ENCODE measurements at regions not wholly inside any gene's neighbourhood (a gene's known extent, or its start where the extent isn't known, plus 50 kb on each side); places are given as distances from the start of the nearest gene placed in this dataset.

DNA sequence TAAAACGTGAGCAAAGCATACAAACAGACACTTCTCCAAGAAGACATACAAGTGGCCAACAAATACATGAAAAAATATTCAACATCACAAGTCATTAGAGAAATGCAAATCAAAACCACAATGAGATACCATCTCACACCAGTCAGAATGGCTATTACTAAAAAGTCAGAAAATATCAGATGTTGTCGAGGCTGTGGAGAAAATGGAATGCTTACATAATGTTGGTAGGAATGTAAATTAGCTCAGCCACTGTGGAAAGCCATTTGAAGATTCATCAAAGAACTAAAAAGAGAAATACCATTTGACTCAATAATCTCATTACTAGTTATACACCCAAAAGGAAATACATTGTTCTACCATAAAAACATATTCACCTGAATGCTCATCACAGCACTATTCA is 825.7 kb downstream of the SUCLG1 start:
- H3K9me3 ChIP-seq (ENCODE audit: control insufficient read depth, low read depth, low read length) = no peaks in the 10 kb centered on the region
- H3K9ac ChIP-seq (ENCODE audit: control insufficient read depth, extremely low read depth, insufficient read depth, low read length) = no peak overlapping the region
- TF ChIP-seq EZH2 (IDR thresholded peaks at IDR 0.05; ENCODE audit: low read length) = no peak
- TF ChIP-seq, protein P1, sequence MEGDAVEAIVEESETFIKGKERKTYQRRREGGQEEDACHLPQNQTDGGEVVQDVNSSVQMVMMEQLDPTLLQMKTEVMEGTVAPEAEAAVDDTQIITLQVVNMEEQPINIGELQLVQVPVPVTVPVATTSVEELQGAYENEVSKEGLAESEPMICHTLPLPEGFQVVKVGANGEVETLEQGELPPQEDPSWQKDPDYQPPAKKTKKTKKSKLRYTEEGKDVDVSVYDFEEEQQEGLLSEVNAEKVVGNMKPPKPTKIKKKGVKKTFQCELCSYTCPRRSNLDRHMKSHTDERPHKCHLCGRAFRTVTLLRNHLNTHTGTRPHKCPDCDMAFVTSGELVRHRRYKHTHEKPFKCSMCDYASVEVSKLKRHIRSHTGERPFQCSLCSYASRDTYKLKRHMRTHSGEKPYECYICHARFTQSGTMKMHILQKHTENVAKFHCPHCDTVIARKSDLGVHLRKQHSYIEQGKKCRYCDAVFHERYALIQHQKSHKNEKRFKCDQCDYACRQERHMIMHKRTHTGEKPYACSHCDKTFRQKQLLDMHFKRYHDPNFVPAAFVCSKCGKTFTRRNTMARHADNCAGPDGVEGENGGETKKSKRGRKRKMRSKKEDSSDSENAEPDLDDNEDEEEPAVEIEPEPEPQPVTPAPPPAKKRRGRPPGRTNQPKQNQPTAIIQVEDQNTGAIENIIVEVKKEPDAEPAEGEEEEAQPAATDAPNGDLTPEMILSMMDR (optimal IDR thresholded peaks at IDR 0.05 in 1 of 3, IDR thresholded peaks at IDR 0.05 in 1 of 3, conservative IDR thresholded peaks at IDR 0.05 in 1 of 3; ENCODE audit: extremely low read depth in 1 of 3, insufficient read depth in 2 of 3, low read length in 3 of 3) = no peak
- no peaks in the 10 kb centered on the region for H3K9me1 ChIP-seq (ENCODE audit: control insufficient read depth, extremely low read depth, insufficient read depth, low read length)
- no peak overlapping the region for H3K27ac ChIP-seq (ENCODE audit: control insufficient read depth, insufficient read depth, low read length)
- no peak for FAIRE-seq
- dilution Hi-C loops (cut with MboI; ENCODE audit: extremely low pct_ligation_motif_present, low sequenced_read_pairs) = no loop called here
- no peaks in the 10 kb centered on the region for H3K36me3 ChIP-seq (ENCODE audit: control insufficient read depth in 2 of 2, extremely low read depth in 1 of 2, insufficient read depth in 2 of 2, low read length in 2 of 2)
- H4K20me1 ChIP-seq (ENCODE audit: control insufficient read depth, extremely low read depth, insufficient read depth, low read length) = no peaks in the 10 kb centered on the region
- no peak overlapping the region for H3K4me3 ChIP-seq (ENCODE audit: control insufficient read depth in 2 of 3, extremely low read depth in 1 of 3, insufficient read depth in 2 of 3, low read depth in 1 of 3, low read length in 3 of 3)
- H3K79me2 ChIP-seq (ENCODE audit: control insufficient read depth, insufficient read depth, low read length) = no peaks in the 10 kb centered on the region
- H2AFZ ChIP-seq (ENCODE audit: control insufficient read depth, low read length) = no peak overlapping the region
- H3K27me3 ChIP-seq (ENCODE audit: control insufficient read depth, extremely low read depth, insufficient read depth, low read length) = no peaks in the 10 kb centered on the region
- H3K4me1 ChIP-seq (ENCODE audit: control insufficient read depth, extremely low read depth, insufficient read depth, low read length) = no peaks in the 10 kb centered on the region
- no peak overlapping the region for H3K4me2 ChIP-seq (ENCODE audit: control insufficient read depth, extremely low read depth, insufficient read depth, low read depth, low read length)
- no peak for DNase-seq (ENCODE audit: low read depth, low spot score)

DNA sequence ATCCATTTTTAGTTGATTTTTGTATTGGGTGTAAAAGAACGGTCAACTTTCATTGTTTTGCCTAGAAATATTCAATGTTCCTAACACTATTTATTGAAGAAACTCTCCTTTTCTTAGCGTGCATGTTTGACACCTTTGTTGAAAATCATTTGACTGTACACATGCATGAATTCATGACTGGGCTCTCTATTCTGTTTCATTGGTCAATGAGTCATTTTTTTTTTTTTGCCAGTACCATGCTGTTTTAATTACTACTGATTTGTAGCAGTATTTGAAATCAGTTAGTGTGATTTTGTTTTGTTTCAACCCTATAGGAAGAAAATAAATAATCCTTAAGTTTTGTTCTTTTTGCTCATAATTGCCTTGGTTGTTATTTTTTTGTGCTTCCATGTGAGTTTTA is 828.7 kb downstream of the SUCLG1 start:
- H4K20me1 ChIP-seq (ENCODE audit: control insufficient read depth, extremely low read depth, insufficient read depth, low read length) = no peaks in the 10 kb centered on the region
- FAIRE-seq = no peak

More for the DNA sequence above, 828.7 kb downstream of the SUCLG1 start:
- Histone ChIP-seq H3K36me3 (ENCODE audit: control insufficient read depth in 2 of 2, extremely low read depth in 1 of 2, insufficient read depth in 2 of 2, low read length in 2 of 2) (no peaks in the 10 kb centered on the region), H3K9ac (ENCODE audit: control insufficient read depth, extremely low read depth, insufficient read depth, low read length) (no peak overlapping the region), H3K9me1 (ENCODE audit: control insufficient read depth, extremely low read depth, insufficient read depth, low read length) (no peaks in the 10 kb centered on the region), H3K4me1 (ENCODE audit: control insufficient read depth, extremely low read depth, insufficient read depth, low read length) (no peaks in the 10 kb centered on the region), H2AFZ (ENCODE audit: control insufficient read depth, low read length) (no peak overlapping the region), H3K4me2 (ENCODE audit: control insufficient read depth, extremely low read depth, insufficient read depth, low read depth, low read length) (no peak overlapping the region), H3K9me3 (ENCODE audit: control insufficient read depth, low read depth, low read length) (no peaks in the 10 kb centered on the region), H3K27me3 (ENCODE audit: control insufficient read depth, extremely low read depth, insufficient read depth, low read length) (no peaks in the 10 kb centered on the region), H3K4me3 (ENCODE audit: control insufficient read depth in 2 of 3, extremely low read depth in 1 of 3, insufficient read depth in 2 of 3, low read depth in 1 of 3, low read length in 3 of 3) (no peak overlapping the region), H3K27ac (ENCODE audit: control insufficient read depth, insufficient read depth, low read length) (no peak overlapping the region), H3K79me2 (ENCODE audit: control insufficient read depth, insufficient read depth, low read length) (no peaks in the 10 kb centered on the region)
- dilution Hi-C loops (cut with MboI; ENCODE audit: extremely low pct_ligation_motif_present, low sequenced_read_pairs) = no loop called here
- TF ChIP-seq EZH2 (IDR thresholded peaks at IDR 0.05; ENCODE audit: low read length) = no peak
- TF ChIP-seq, protein P1 (optimal IDR thresholded peaks at IDR 0.05 in 1 of 3, IDR thresholded peaks at IDR 0.05 in 1 of 3, conservative IDR thresholded peaks at IDR 0.05 in 1 of 3; ENCODE audit: extremely low read depth in 1 of 3, insufficient read depth in 2 of 3, low read length in 3 of 3) = no peak
- no peak for DNase-seq (ENCODE audit: low read depth, low spot score)
